ENCODE measurements at regions not wholly inside any gene's neighbourhood (a gene's known extent, or its start where the extent isn't known, plus 50 kb on each side); places are given as distances from the start of the nearest gene placed in this dataset.

GRCh38 chr4:130393642-130394041, 1297.7 kb downstream of the C4orf33 start:
- DNase-seq = no peak

- no peak for DNase-seq
Measured at GRCh38 chr4:130395871-130396270, 1299.9 kb downstream of the C4orf33 start.

GRCh38 chr4:130403221-130403620, 1307.3 kb downstream of the C4orf33 start:
- no peak for DNase-seq

GRCh38 chr4:130416228-130416627, 1320.3 kb downstream of the C4orf33 start:
- DNase-seq = no peak

GRCh38 chr4:130419211-130419975, 1323.4 kb downstream of the C4orf33 start:
- no peak for DNase-seq

- no peak for DNase-seq
Measured at GRCh38 chr4:130422261-130422660, 1326.3 kb downstream of the C4orf33 start.

GRCh38 chr4:130424211-130424610, 1328.3 kb downstream of the C4orf33 start:
- DNase-seq = no peak

- no peak for DNase-seq
Measured at GRCh38 chr4:130432289-130432688, 1336.3 kb downstream of the C4orf33 start.

GRCh38 chr4:130449741-130450140, 1353.8 kb downstream of the C4orf33 start:
- DNase-seq = no peak

- no peak for DNase-seq
Measured at GRCh38 chr4:130468340-130468739, 1372.4 kb downstream of the C4orf33 start.

- no peak for DNase-seq
Measured at GRCh38 chr4:130478406-130478805, 1382.5 kb downstream of the C4orf33 start.

- no peak for DNase-seq
Measured at GRCh38 chr4:130479020-130479419, 1383.1 kb downstream of the C4orf33 start.

GRCh38 chr4:130479674-130480073, 1383.7 kb downstream of the C4orf33 start:
- DNase-seq = no peak

- no peak for DNase-seq
Measured at GRCh38 chr4:130484826-130485225, 1388.9 kb downstream of the C4orf33 start.

- no peak for DNase-seq
Measured at GRCh38 chr4:130485371-130485770, 1389.4 kb downstream of the C4orf33 start.

- DNase-seq = no peak
Measured at GRCh38 chr4:130486186-130486585, 1390.2 kb downstream of the C4orf33 start.

GRCh38 chr4:130486841-130487240, 1390.9 kb downstream of the C4orf33 start:
- DNase-seq = no peak

- no peak for DNase-seq
Measured at GRCh38 chr4:130510661-130511060, 1414.7 kb downstream of the C4orf33 start.

- no peak for DNase-seq
Measured at GRCh38 chr4:130511776-130512175, 1415.8 kb downstream of the C4orf33 start.

- no peak for DNase-seq
Measured at GRCh38 chr4:130524057-130524456, 1428.1 kb downstream of the C4orf33 start.

- DNase-seq = no peak
Measured at GRCh38 chr4:130530505-130530904, 1434.6 kb downstream of the C4orf33 start.

GRCh38 chr4:130534651-130535050, 1438.7 kb downstream of the C4orf33 start:
- no peak for DNase-seq

- DNase-seq = no peak
Measured at GRCh38 chr4:130542953-130543352, 1447.0 kb downstream of the C4orf33 start.

- no peak for DNase-seq
Measured at GRCh38 chr4:130545171-130545570, 1449.2 kb downstream of the C4orf33 start.

GRCh38 chr4:130545596-130545995, 1449.6 kb downstream of the C4orf33 start:
- DNase-seq = no peak

Data from stimulated activated naive CD4-positive, alpha-beta T cell treated with Interleukin-2 at 50 U/mL for 16 hours (primary cell).